H1 (cell line): ENCODE measurements at regions not wholly inside any gene's neighbourhood (a gene's known extent, or its start where the extent isn't known, plus 50 kb on each side); places are given as distances from the start of the nearest gene placed in this dataset.

ENCODE experiments used
- ASH2L ChIP-seq: fragments of 200-600, 300-600 bp; sonication (generic); IDR thresholded peaks from one replicate; pipeline ENCODE4 v1.7.1; 2017; ENCODE audit warnings: low read length
- RAD21 ChIP-seq, 2 experiments: IDR thresholded peaks in 1 of 2; conservative IDR thresholded peaks in 1 of 2; 2 replicates each; pipeline ENCODE4 v1.6.1; 2011; ENCODE audit warnings: low read depth in 2 of 2, low read length in 2 of 2, improper control_type of control experiment in 1 of 2, inconsistent platforms in 1 of 2, mild to moderate bottlenecking in 1 of 2, moderate library complexity in 1 of 2
- RNF2 ChIP-seq: fragments of 200-900, 300-1000 bp; sonication (generic); IDR thresholded peaks from 2 replicates; pipeline ENCODE4 v1.7.1; 2016; ENCODE audit warnings: borderline replicate concordance, low read depth, mild to moderate bottlenecking, antibody characterized with exemption, low read length; ENCODE audit not compliant: poor library complexity, severe bottlenecking; ENCODE audit errors: missing control alignments
- SAP30 ChIP-seq: fragments of 300-600 bp; sonication (generic); IDR thresholded peaks from 2 replicates; pipeline ENCODE4 v1.7.1; 2012; ENCODE audit warnings: low read length, moderate library complexity, mild to moderate bottlenecking, inconsistent platforms; ENCODE audit not compliant: insufficient read depth, insufficient replicate concordance
- TF ChIP-seq, protein P1 (sequence below): IDR thresholded peaks from 2 replicates; pipeline ENCODE4 v1.6.1; 2012; ENCODE audit warnings: low read length, inconsistent platforms

DNA sequence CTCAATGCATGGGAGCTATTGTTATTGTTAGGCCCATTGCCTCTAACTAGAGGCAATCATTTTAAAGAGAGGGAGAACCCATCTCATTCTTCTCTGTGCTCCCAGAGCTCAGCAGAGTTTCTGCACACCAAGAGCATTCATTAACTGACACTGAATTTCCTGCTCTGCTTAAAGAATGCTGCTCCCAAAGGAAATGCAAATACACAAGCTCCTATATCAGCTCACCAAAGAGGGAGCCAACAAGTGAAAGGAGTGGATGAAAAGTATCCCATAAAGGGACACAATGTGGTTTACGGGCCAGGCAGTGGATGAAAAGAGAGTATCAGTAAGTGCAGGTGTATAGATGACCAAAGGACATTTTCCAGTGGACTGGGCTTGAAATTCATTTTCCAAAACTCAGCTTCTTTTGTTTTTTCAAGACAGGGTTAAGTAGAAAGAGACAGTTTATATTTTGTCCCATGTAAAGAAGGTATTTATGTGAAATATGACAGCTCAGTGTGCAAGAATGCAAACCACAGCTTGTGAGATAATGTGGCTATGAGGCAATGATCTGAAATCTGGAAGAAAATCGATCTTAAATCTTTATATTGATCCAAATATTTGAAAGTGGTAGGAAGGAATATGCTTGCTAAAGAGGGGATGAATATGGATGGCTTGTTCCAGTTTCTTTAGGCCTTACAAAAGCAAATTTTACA is 207.7 kb upstream of the CAMK1G start (continued):
- TF ChIP-seq, protein P1, sequence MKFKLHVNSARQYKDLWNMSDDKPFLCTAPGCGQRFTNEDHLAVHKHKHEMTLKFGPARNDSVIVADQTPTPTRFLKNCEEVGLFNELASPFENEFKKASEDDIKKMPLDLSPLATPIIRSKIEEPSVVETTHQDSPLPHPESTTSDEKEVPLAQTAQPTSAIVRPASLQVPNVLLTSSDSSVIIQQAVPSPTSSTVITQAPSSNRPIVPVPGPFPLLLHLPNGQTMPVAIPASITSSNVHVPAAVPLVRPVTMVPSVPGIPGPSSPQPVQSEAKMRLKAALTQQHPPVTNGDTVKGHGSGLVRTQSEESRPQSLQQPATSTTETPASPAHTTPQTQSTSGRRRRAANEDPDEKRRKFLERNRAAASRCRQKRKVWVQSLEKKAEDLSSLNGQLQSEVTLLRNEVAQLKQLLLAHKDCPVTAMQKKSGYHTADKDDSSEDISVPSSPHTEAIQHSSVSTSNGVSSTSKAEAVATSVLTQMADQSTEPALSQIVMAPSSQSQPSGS = no peak
- no peak for TF ChIP-seq RAD21 (IDR thresholded peaks at IDR 0.05 in 1 of 2, conservative IDR thresholded peaks at IDR 0.05 in 1 of 2; ENCODE audit: low read depth in 2 of 2, low read length in 2 of 2)
- no peak for TF ChIP-seq SAP30
- no peak for TF ChIP-seq RNF2
- TF ChIP-seq ASH2L = no peak
